ENCODE measurements at regions not wholly inside any gene's neighbourhood (a gene's known extent, or its start where the extent isn't known, plus 50 kb on each side); places are given as distances from the start of the nearest gene placed in this dataset.
"Not testable (repeated sequence)": the region's sequence is repeated elsewhere in the genome, so short reads cannot be mapped to it uniquely, and the experiment has no call there.

DNA sequence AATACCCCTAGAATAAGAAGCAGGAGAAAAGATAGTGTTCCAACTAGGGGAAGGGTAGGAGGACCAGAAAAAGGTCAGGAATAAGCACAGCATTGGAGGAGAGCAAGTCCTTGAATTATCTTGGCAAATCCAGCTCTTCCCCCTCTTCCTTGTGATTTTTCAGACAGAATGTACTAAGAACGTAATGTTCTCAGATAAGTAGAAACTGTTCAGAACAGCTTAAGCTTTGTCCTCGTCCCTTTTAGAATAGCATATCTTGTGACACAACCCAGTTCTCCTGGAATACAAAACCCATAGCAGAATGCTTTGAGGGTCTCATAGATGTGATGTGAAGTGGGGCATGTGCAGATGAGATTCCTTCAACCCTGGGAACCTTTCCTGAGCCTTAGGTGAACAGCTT lies 97.4 kb downstream of the EMB start:
- no peak for DNase-seq (ENCODE audit: extremely low spot score)
- TF ChIP-seq CTCF (IDR thresholded peaks at IDR 0.05; ENCODE audit: control extremely low read depth, extremely low read depth, low read depth, missing control alignments): no peak
- ChIA-PET POLR2A (no interaction called here), CTCF (interaction anchor here (1.7 kb wide), 1 partner anchor 9 kb away, joined by 5 read pairs; no protein-coding TSS in a partner anchor)

DNA sequence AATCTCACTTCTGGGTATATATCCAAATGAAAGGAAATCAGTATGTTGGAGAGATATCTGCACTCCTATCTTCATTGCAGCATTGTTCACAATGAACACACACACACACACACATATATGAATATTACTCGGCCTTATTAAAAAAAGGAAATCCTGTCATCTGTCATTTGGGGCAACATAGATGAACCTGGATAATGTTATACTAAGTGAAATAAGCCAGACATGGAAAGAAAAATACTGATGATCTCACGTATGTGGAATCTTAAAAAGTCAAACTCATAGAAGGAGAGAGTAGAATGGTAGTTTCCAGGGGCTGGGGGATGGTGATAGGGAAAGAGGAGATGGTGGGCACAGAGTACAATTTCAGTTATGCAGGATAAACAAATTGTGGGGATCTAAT lies 100.3 kb downstream of the EMB start:
- TF ChIP-seq CTCF (IDR thresholded peaks at IDR 0.05; ENCODE audit: control extremely low read depth, extremely low read depth, low read depth, missing control alignments): no peak
- CTCF ChIA-PET: no interaction called here
- POLR2A ChIA-PET: no interaction called here
- DNase-seq (ENCODE audit: extremely low spot score): no peak

DNA sequence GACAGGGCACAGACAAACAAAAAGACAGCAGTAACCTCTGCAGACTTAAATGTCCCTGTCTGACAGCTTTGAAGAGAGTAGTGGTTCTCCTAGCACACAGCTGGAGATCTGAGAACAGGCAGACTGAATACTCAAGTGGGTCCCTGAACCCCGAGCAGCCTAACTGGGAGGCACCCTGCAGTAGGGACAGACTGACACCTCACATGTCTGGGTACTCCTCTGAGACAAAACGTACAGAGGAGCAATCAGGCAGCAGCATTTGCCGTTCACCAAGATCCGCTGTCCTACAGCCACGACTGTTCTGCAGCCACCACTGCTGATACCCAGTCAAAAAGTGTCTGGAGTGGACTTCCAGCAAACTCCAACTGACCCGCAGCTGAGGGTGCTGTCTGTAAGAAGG lies 110.5 kb downstream of the EMB start:
- CTCF ChIA-PET: not testable (repeated sequence)

DNA sequence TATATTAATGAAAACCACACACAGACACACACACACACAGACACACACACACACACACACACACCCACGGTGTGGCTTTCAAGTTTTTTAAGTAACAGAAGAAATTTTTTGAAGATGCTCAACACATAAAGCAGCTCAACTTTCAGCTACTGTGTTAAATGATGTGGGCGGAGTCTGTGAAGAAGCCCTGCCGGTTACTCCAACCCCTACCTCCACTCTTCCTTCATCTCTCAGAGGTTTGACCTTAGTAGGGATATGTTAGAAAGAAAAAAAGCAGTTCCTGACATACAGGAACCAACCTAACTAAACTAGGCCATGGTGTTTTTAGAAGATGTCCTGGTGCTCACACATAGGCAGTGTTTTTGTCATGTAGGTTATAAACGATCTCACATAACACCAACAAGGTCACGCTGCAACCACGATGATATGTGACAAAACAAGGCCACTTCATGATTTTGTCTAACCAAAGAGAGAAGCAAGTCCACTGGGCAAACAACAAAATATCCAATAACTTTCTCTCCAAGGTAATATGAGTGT lies 112.8 kb downstream of the EMB start:
- ChIA-PET POLR2A (no interaction called here), CTCF (interaction anchor here (2.0 kb wide), 1 partner anchor 25 kb away, joined by 5 read pairs; no protein-coding TSS in a partner anchor)
- no peak for TF ChIP-seq CTCF (IDR thresholded peaks at IDR 0.05; ENCODE audit: control extremely low read depth, extremely low read depth, low read depth, missing control alignments)
- no peak for DNase-seq (ENCODE audit: extremely low spot score)

More for the DNA sequence above, 110.5 kb downstream of the EMB start:
- DNase-seq (ENCODE audit: extremely low spot score); POLR2A ChIA-PET: not testable (repeated sequence)

- POLR2A ChIA-PET: no interaction called here
- peak; percentile 12 for DNase-seq (ENCODE audit: extremely low spot score)
- CTCF ChIA-PET: no interaction called here
Measured at GRCh38 chr5:50325237-50325832, 115.8 kb downstream of the EMB start.

GRCh38 chr5:50320131-50320749 lies 120.8 kb downstream of the EMB start:
- POLR2A ChIA-PET: no interaction called here
- TF ChIP-seq CTCF (IDR thresholded peaks at IDR 0.05; ENCODE audit: control extremely low read depth, extremely low read depth, low read depth, missing control alignments): peak; percentile 29
- CTCF ChIA-PET: no interaction called here
- DNase-seq (ENCODE audit: extremely low spot score): no peak

More at GRCh38 chr5:50325237-50325832, 115.8 kb downstream of the EMB start:
- peak; percentile 60 for TF ChIP-seq CTCF (IDR thresholded peaks at IDR 0.05; ENCODE audit: control extremely low read depth, extremely low read depth, low read depth, missing control alignments)

DNA sequence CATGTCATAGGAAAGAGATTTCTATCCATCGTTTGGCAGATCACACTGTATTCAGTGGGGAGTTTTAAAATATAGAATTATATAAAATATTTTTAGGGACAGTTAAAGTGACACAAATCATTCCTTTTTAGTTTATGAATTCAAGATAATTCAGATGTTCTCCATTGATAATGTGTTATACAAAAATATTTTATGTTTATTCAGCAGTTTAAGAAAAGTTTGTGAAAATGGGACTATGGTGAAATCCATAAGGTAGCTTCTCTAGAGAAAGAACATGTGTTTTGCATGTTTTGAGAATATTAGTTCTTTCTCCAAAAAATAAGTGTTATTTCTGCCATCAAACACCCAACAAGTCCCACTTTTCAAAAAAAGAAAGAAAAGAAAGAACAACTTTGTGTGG lies 122.9 kb downstream of the EMB start:
- POLR2A ChIA-PET: no interaction called here
- no peak for DNase-seq (ENCODE audit: extremely low spot score)
- CTCF ChIA-PET: no interaction called here
- TF ChIP-seq CTCF (IDR thresholded peaks at IDR 0.05; ENCODE audit: control extremely low read depth, extremely low read depth, low read depth, missing control alignments): no peak

GRCh38 chr5:50306488-50306887 lies 134.6 kb downstream of the EMB start:
- POLR2A ChIA-PET; DNase-seq (ENCODE audit: extremely low spot score); CTCF ChIA-PET: not testable (repeated sequence)
